HG02642 (cell line): ENCODE measurements at regions not wholly inside any gene's neighbourhood (a gene's known extent, or its start where the extent isn't known, plus 50 kb on each side); places are given as distances from the start of the nearest gene placed in this dataset.

Experiments
- ATAC-seq: cut with Tn5 transposase; IDR thresholded peaks from one replicate; pipeline ENCODE4 v1.9.1; 2021; ENCODE audit warnings: mild to moderate bottlenecking; ENCODE audit not compliant: unreplicated experiment, poor library complexity

DNA sequence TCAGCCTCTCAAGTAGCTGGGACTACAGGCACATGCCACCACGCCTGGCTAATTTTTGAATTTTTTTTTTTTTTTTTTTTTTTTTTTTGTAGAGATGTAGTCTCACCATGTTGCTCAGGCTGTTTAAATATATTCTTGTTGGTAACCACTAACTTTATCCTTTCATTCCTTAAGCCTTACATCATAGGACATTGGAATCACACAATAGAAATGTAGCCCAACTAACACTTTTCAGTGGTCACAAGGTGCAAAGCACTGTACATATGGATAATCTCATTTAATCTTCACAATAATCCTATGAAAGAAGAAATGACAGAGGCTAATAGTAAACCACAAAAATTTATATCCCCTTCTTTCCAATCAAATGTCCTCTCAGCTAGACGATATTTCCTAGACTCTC, 417.8 kb upstream of the DACH1 start:
- ATAC-seq = no peak

DNA sequence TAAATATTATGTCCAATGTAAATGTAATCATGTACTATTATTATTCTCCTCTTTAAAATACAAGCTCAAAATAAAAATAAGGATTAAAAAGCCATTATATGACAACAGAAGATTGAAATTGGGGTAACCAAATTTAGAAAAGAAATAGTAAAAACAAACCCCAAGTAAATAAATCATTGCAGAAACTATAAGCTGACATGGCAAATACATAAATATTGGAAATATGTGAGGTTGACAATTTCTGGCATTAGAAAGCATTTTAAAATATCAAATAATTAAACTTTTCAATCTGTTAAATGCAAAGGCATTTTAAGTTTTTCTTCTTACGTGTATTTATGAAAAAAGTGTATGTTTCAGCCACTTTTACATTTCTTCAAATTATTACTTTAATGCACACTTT, 394.7 kb upstream of the DACH1 start:
- no peak for ATAC-seq

DNA sequence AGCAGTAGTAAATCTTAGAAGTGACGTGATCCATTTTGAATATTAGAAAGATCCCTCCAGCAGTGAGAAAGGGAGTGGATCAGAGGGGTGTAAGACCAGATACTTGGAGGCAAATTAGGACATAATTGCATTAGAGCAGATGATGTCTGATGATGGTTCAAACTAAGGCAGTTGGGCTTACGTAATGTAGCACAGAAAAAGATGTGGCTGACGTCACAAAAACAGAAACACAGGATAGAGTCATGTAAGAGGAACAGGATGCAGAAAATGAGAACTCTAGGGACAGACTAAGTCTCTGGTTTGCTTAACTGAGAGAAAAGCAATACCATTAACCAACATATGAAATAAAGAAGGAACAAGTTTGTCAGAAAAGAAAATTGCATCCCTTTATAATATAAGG, 392.5 kb upstream of the DACH1 start:
- ATAC-seq = no peak

DNA sequence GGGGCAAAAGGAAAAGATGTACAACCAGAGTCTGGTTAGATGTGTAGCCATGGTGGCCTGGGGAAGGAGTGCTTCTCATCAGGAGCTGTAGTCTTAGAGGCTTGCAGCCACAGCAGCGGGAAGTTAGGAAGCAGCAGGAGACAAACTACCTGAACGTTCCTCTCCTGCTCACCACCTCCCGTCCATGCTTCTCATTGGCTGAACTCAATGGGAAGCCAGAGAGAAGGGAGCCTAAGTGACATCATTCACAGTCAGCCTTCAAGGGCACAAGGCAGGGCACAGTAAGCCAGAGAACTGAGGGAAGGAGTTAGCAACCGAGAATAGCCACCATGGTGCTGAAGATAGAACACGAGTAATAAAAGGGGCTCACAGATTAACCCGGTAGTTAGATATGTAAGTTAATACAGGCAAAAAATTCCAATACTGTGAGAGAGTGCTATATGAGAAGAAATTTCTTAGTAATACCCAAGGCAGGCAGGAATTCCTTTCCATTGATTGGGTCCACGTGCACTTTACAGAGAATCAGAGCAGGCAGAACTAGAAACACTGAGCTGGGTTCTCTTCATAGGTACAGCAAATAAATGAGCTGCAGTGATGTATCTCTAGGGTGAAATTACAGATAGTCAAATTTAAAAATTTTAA, 391.5 kb upstream of the DACH1 start:
- no peak for ATAC-seq

DNA sequence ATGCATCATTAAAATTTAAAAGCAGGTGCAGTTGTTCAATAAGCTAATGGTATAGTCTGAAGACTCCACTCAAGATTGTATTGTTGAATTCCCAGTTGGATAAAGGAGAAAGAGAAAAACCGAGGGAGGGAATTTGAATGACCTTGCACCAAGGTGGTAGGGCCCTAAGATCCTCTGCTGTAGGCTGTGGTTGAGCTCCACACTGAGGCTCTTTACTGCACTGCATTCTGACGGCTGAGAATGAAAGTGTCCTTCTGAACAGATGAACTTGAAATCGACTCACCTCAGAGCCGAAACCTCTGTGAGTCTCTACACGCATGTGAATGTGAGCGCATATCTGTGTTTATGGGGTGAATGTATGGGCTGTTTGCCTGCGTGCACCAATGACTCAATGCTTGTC, 388.9 kb upstream of the DACH1 start:
- no peak for ATAC-seq

DNA sequence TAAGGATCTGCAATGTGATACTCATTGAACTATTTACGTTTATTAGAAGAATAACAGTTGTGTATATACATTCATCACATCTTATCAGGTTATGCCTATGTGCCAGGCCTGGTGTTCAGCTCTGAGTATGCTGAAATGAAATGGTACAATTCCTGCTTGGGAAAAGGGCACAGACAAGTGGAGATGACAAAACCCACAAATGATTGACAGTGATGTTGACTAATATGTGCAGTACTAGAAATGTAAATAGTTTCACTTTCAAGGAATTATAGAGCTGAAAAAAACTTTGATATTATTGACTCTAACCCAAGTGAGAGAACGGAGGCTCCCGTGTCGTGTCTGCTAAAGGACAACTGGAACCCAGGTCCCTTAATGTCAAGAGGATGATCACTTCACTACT, 386.8 kb upstream of the DACH1 start:
- ATAC-seq = no peak

DNA sequence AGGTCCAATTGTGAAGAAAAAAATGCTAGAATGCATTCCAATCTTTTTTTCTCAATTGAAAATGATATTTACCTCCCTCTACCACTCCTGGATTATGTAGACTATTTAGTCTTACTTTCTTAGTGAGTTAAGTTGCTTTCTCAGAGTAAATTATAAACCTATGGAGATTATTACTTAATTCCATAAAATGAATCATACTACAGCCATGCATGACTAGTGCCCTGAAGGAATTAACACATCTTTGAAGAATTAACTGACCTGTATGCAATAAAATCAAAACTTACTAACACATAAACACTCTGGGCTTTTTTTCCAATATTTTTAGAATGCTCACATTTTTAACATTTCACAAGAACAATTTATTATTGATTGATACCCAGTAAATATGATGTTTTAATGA, 379.4 kb upstream of the DACH1 start:
- no peak for ATAC-seq

DNA sequence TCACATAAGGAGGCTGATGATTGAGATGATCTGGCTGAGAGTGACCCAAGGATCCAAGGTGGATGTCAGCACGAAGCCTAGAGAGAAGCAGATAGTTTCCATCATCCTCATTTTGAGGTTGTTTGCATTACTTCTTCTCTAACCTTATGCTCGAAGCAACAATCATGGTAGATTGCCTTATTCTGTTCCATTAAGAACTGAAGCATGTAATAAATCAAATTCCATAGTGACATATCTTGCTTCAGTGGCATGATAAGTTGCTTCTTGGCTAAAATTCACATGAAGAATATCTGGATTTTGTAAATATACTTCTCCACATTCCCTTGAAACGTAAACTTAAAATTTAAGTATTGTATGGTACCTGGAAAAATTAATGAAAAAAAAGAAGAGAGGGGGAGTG, 377.8 kb upstream of the DACH1 start:
- ATAC-seq = no peak

DNA sequence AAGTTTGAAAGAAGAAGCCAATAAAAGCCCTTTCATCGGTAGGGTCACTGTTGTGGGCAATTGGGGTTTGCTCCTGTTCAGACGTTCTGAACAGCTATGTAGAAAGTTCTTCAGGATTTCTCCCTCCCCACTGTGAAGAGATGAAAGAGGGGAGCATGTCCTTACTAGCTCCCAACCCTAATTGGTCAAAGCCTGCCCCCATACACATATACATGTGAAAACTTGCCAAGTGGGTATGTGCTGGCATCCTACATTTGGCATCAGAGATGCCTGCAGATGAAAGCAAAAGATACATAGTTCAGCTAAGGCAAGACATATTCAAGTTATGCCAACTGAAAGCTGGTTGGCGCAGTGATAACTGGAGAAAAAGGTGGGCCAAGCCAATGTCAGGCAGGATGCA, 363.1 kb upstream of the DACH1 start:
- no peak for ATAC-seq

DNA sequence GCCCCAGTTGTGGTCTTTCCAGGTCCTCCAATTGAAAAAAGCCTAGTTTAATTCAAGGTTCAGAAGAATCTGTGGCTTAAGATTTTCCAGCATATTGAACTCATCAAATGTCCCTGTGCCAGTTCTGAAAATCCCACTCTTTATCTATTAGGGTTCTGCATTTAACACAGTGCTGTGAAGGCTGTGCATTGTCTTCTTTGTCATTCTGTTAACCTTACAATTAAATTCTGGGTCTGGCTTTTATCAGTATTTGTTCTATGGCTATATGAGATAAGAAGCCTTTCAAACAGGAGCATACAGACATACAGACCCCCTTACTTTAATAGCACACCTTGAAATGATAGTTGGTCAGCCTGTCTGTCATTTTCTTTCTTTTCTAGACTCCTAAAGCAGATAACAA, 362.1 kb upstream of the DACH1 start:
- no peak for ATAC-seq

DNA sequence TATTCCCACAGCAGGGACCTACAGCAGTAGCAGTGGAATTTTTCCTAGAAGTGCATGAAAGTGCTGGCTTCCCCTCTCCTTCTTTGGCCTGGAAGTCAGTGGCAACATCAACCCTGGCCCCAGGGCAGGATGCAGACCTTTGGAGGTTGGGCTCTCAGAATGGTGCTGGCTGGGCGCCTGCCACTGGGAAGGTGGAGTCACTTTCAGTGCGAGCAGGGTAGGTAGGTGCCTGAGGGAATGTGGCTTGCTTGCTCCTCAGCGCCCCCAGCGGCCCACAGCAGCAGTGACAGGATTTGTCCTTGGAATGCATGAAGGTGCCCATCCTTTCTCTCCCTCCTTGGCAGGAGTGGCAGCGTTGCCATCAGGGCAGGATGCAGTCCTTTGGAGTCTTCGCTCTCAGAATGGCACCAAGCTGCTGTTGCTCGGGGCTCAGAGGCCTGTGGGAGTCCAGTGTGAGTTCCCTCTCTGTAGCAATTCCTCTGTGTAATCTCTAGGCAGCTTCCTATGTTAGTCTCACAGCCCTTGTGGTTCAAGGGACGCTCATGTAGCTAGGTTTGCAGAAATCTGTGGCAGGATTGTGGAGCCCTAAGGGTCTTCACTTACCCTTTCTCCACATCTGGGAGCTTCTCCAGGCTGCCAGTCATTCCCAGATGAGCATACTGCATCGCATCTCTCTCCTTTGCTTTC, 354.4 kb upstream of the DACH1 start:
- ATAC-seq = peak; percentile 65

DNA sequence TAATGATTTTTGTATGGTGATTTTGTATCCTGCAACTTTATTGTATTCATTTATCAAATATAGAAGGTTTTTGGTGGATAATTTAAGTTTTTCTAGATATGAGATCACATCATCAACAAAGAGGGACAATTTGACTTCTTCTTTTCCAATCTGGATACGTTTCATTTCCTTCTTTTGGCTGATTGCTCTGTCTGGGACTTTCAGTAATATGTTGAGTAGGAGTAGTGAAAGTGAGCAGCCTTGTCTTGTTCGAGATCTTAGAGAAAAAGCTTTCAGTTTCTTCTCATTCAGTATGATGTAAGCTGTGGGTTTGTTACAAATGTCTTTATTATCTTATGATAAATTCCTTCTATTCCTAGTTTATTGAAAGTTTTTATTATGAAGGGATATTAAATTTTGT, 352.0 kb upstream of the DACH1 start:
- ATAC-seq = no peak

DNA sequence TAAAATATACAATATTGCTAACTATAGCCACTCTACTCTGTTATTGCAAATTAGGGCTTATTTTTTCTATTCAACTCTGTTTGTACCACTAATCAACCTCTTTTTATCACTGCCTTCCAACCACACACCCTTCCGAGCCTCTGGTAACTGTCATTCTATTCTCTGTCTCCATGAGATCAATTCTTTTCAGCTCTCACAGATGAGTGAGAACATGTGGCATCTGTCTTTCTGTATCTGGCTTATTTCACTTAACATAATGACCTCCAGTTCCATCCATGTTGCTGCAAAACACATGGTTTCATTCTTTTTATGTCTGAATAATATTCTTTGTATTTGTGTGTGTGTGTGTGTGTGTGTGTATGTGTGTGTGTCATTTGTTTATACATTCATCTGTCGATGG, 350.1 kb upstream of the DACH1 start:
- ATAC-seq = no peak

DNA sequence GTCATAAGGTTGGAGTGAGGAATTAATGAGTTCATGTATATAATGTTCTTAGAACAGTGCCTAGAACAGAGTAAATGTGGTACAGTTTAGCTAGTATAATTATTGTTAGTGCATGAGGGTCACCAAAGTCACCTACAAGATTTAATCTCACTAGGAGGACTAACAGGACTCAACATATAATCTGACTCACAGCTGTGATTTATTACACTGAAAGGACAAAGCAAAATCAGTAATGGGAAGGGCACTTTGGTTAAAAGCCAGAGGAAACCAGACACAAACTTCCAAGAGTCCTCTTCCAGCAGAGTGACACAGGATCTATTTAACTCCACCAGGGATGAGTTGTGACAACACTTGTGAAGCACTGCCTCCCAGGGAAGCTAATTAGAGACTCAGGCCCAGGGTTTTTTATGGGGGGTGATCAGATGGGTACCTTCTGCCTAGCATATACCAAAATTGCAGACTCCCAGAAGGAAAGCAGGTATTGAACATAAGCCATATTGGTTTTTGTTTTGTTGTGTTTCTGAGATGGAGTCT, 341.2 kb upstream of the DACH1 start:
- no peak for ATAC-seq

DNA sequence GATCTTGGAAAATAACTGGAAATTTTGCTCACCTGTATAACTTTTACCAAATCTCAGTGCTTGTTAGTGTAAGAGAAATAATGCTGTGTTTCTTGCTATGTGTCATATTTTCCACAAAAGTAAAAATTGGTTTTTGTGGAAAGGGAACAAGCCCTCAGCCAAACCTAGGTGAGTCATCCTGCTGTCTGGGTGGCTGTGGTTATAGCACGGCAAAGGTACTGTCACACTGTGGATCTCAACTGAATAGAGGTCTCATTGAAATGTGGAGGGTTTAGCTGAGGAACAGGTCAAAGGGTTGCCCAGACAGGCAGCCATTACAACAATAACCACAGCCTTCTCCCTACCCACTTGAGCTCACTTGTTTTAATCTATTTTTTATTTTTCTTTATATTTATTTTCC, 338.8 kb upstream of the DACH1 start:
- ATAC-seq = no peak

DNA sequence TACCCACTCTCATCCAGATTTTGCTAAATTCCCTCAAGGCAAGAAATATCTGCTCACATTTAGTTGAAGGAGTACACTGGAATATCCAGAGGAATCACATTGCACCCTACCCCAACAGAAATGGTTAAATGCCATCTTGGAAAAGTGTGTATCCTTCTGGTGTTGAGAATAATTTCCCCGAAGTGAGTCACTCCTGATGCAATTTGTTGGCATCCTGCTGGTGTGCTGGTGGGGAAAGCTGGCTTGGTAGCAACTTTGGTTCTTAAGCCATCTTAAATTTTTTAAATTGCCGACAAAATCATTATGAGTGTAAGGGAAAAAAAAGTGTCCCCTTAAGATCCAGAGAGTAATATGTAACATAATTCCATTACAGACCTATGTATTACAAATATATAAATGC, 337.3 kb upstream of the DACH1 start:
- ATAC-seq = no peak

DNA sequence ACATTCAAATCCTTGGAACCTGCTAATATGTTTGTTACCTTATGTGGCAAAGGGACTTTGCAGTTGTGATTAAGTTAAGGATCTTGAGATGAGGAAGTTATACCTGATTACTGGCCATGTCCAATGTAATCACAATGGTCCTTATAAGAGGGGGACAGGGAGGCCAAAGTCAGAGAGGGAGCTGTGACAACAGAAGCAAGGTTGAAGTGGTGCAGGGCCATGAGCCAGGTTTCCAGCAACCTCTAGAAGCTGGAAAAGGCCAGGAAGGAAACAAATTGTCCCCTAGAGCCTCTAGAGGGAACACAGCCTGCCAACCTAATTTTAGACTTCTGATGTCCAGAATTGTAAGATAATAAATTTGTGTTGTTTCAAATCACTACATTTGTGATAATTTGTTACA, 334.7 kb upstream of the DACH1 start:
- ATAC-seq = no peak

DNA sequence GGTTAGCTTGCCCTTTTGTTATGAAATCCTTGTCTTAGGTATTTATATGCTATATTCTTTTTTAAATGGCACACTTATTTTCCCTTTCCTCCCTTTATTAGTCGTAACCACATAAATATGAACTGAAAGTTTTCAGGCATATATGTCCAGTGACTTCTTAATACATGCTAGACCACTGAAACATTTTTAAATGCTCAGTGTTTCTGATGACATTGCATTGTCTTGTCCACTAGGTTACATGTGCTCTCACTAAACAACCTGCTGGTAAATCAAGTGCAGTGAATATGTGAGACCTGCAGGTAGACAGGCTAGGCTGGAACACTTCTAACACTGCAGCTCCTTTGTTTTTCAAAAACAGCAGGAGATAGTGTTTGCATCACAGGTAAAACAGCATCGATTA, 332.6 kb upstream of the DACH1 start:
- no peak for ATAC-seq

DNA sequence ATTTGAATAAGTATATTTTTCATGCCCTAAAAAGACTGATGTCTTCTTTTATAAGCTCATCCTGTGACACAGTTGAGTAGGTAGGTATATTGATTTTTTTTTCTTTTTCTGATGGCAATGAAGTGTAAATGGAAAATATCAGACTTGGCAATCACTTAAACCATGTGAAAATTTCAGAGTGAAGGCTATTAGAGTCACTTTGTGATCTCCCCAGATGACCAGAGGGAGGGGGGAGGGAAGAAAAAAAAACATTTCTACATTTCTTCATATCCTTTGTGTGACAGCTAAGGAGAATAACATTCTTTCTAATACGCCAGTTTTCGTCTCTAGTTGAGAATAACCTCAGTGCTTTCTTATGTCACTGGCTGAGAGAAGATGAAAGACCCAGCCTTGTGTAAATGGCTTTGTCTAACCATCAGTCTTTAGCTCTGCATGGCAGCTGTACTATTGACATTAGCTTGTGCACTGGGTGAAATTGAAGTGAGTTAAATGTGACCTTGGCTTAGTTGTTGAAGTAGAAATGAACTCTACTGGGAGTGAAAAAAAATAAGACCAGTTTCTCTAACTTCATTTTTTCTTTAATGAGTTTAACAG, 332.1 kb upstream of the DACH1 start:
- ATAC-seq = no peak

DNA sequence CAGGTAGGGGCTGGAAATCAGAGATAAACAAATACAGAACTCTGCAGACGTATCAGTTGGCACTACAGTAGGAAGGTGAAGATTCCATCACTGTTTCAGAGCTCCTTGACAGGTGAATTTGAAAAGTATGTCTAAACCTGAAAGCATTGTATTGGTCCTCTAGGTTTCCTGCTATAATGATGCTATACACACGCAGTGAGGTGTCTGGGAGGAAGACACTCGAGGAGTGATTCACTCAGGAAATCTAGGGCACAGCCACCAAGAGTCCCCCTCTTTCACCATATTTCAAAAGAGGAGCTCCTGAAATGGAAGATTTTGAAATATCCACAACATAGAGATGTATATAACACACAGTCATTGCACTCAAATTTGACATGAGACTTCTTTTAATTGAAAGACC, 331.0 kb upstream of the DACH1 start:
- ATAC-seq = no peak

DNA sequence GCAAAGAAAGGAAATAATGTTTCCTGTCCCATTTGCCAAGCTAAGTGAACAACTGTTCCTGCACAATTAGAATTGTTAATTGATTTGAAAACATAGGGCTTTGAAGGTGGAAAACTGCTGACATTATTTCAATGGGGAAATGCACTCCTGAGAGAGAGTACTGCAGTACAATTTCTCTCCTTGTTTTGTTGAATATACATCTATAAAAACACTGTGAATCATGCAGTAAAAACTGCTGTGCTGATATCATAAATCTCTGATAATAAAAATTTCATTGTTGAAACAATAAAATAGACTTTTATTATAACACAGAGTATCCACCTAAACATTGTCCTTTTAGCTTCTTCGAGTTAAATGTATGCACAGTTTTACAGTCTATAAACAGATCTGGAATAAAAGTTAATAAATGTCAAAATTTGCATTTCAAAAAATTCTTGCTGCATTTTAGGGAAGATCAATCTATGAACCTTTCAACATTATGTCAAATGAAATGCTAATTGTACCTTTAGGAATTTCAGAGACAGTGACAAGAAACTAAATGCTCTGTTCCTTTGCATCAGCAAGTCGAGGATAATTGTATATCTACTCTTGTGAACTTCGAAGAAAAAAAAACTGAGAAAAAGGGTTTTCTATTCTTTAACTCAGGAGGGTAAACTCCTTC, 328.2 kb upstream of the DACH1 start:
- ATAC-seq = no peak
